Islet of Langerhans (tissue), 1 donor: ENCODE measurements at regions not wholly inside any gene's neighbourhood (a gene's known extent, or its start where the extent isn't known, plus 50 kb on each side); places are given as distances from the start of the nearest gene placed in this dataset.

Experiments used
- FAIRE-seq: peaks from one replicate; lab custom pipeline; 2011; peaks lifted over from hg19 to GRCh38; lab: Jason Lieb, UNC

DNA sequence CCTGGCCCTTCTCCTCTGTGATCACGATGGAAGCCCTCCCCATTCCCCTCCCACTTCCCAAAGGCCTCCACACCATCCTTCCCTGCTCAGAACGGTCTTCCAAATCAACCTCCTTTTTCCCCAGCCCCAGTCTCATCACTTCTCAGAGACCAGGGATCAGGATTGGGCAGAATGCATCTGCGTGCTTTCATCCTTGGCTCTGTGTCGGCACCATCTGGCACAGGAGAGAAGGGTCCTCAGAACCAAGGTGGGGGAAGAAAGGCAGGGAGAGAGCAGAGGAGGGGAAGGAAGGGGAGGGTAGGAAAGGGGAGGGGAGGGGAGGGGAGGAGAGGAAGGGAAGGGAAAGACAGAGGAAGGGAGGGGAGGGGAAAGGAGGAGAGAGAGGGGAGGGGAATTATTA, 52.4 kb upstream of the FICD start:
- FAIRE-seq = no peak

DNA sequence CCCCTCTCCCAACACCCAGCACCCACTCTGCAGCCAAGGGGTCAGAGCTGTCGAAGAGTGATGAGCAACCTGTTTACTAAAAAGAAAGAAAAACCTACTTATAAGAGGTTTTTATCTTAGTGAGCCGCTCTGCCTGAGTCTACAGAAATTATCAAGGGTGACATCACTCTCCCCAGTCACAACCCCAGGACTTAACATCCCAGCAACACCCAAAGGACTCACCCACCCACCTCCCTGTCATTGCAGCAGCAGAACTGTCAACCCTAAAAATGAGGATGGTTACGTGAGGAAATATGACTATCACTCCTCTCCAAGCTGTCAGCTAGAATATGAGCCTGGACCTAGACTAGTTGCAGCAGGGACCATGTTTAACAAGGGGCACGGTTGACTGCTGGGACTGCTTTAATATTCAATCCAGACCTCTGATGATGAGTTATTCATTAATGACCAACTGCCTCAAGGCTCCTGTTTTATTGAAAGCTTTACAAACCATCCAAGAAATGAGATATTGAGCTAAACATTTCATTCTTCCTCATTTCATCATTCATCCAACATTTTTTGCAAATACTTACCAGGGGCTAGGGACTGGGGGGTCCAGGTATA, 53.9 kb upstream of the FICD start:
- FAIRE-seq = no peak

DNA sequence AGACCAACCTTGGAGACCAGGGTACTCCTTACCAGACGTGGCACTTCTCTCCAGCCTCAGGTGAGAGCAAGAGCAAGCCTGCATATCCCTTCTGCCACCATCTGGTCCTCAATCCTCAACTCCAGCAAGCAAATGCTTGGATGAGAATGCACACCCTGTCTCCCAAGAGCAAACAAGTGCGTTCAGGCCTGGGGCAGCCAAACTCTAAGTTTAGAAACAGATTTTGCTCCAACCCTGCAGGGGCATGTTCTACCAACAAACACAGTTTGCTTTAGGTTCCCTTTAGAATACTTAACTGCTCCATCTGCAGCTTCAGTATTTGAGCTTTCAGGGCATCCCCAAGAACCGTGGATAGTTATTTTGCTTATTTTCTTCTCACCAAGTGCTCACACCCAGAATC, 55.9 kb upstream of the FICD start:
- no peak for FAIRE-seq

DNA sequence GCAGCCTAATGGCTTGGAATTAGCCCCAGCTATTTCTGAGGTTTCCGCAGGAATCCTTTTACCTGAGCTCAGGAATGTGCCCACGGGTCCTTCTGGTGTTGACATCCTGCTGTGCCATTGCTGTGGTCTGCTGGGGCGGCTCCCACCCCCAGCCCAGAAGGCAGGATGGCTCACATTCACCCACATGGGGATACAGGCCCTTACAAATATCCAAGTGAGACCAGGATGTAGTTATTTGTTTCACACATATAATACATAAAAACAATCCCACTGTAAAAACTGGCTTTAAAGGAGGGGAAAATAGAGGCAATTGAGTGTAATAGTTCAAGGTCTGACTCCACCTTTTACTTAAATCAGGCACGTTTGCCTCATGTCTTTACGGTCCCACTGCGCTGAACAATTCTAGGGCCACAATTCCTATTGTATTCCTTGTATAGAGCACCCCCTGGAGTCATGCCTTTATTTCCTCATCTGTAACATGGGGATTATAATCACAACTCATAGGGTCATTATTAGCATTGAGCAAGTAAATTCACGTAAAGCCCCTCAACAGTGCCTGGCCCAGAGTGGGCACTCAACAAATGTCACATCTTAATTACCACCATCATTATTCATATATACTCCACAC, 57.2 kb upstream of the FICD start:
- FAIRE-seq = no peak

DNA sequence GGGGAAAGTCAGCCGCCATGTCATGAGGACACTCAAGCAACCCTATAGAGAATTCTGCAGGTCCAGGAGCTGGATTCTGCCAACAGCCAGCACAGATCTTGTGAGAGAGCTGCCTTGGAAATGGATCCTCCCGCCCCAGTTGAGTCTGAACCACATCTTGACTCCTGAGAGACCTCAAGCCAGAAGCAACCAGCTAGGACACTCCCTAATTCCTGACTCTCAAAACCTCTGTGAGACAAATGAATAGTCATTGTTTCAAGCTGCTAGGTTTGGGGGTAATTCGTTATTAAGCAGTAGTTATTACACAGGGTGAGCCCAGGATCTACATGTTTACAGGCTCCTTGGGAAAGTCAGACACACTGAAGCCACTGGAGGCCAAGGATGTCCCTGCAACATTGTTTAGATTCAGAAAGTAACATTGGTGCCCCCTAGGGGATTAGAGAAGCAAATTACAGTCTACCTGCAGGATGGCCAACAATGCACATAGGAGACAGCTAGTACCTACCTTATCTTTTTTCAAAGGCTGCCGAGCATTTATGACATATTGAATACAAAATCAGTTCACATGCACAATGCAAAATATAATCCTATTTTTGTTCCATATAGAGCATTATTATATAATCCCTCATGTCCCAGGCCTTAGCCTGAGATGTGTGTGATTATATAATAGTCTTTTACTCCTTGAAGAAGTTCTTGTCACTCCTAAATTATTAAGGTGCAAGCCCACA, 57.9 kb upstream of the FICD start:
- FAIRE-seq = peak; percentile 93

DNA sequence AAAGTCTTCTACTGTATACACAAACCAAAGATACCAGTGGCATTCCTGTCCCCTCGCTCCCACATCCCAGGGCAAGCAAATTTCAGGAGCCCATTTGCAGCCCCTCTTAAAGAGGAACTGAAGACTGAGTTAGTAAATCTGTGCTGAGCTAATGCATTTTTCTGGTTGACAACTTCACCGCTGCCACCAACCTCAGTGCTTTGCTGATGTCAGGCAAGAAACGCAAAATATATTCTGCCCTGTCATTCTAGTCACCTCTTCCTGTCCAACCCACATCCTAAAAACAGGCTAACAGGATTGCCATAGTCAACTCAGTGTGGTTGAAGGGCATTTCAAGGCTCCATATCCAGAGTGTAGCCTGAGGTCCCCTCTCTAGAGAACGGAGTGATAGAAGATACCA, 59.4 kb upstream of the FICD start:
- no peak for FAIRE-seq

DNA sequence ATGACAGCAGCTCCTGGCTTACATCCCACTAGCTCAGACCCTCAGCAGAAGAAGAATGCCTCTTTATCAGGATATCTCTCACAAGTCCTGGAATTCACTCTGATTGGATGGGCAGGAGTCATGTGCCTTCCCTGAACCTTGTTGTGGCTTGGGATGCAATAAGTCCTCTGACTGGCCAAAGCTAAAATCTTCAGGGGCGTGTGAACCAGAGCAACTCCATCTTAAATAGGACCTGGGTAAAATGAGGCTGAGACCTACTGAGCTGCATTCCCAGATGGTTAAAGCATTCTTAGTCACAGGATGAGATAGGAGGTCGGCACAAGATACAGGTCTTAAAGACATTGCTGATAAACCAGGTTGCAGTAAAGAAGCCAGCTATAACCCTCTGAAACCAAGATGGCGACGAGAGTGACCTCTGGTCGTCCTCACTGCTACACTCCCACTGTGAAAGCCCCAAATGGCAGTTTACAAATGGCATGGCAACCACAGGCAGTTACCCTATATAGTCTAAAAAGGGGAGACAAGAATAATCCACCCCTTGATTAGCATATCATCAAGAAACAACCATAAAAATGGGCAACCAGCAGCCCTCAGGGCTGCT, 60.4 kb upstream of the FICD start:
- FAIRE-seq = no peak

DNA sequence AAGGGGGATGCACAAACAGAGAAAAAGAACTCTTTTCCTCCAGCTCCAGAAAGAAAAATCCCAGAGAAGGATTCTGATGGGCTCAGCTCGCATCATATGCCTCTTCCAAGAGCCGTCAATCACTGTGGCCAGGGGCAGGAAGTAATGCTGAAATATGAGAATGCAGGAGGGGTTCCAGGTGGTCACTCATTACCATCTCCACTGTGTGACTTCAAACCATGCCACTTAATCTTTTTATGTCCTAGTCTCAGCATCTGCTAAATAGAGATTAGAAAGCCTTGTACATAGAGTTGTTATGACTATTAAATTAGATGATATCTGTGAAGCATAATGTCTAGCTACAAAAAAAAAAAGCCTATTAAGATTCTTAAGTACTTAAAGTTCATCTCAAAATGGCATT, 65.6 kb upstream of the FICD start:
- no peak for FAIRE-seq

DNA sequence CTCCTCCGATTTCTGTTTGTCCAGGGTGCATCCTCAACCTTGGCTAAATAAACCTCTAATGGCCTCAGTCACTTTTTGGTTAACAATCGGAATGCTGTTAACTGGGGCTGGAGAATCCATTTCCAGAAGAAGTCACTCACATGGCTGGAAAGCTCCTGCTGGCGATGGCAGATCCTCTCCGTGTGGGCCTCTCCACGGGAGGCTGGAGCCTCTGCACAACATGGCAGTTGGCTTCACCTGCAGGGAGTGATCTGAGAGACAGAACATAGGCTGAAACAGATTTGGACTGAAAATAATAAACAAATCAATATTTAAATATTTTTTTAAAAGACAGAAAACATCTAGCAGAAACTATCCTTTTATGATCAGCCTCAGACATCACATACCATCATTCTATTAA, 66.8 kb upstream of the FICD start:
- FAIRE-seq = no peak

DNA sequence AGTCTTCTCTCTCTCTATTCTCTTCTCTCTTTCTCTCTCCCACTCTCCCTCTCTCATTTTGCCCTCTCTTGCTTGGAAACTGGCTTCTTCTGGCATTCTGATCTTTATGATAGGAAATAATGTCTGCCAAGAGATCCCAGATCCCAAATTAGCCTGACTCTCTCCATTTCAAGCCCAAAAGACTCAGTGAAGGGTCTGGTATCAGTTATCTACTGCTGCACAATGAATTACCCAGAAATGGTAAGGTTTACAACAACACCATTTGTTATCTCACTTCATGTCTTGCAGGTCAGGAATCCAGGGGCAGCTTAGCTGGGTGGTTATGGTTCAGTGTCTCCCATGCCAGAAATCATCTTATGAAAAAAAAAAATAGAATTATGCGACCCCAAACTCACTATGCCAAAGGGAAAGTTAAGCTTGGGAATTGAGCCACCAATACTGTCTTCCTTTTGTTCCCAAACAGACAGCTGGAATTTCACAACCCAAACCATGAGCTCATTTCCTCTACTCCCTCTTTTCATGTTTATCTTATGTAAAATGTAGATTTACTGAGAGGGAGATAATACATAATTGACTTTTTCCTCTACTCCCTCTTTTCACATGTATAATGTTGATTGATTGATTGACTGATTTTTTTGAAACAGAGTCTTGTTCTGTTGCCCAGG, 67.8 kb upstream of the FICD start:
- no peak for FAIRE-seq

DNA sequence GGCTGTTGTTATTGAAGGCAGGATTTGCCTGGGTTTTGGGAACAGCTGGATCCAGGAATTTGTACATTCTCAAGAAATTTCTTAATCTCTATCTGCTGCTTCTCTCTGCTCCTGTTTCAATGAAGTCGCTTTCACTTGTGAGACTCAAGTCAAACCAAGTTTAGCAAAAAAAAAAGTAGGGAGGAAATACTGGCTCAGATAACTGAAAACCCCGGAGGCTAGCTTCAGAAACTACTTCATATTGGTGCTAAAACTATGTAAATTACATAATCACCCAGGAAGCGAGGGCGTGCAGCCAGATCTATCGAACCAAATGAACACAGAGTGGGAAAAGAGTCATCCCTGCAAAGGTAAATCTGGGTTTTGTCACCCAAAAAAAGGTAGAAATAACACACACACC, 68.3 kb upstream of the FICD start:
- no peak for FAIRE-seq

DNA sequence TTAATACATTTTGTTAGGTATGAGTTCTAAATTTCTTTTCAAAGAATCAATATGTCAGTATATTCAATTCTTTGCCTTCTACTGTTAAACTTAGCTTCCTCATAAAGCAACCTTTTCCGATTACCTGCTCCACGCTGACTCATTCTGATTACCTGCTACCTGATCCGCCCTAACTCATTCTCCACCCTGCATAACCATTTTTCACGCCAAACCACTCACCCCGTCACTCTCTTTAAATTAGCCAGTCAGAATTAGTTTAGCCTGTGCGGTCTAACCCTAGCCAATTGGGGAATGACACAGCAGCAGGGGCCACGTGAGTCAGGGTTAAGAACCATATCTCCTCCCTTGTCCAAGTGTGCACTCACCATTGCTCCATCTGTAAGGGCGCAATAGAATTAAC, 72.2 kb upstream of the FICD start:
- no peak for FAIRE-seq

DNA sequence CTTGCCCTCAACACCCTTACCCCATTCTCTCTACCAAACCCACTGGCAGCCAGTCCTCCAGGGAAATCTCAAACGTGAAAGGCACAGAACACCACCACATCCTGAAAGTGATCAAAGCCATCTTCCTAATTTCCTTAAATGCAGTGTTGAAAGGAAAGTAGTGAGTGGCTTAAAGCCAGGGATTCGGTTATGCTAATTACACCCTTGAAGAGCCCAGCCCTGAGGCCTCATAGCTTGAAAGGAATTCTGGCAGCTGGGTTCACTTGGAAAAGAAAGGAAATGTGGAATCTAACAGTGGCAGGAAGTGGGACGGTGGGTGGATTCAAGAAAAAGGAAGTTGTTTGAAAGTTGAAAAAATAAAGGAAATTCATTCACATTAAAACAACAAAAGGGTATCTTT, 73.0 kb upstream of the FICD start:
- no peak for FAIRE-seq

DNA sequence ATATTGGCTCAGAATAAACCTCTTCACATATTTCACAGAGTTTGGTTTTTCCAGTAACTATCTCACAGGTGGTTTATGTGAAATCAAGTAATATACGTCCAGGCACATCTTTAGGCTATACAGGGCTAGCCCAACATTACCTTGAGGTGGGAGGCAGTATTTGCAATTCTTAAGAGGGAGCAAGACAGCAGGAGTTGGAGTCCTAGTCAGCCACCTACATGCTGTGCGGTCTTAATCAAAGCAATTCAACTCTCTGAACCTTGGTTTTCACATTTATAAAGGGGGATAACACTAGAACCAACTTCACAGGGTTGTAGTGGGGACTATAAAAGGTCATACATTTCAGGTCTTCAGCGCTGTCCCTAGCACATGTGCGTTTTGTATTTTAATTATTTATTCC, 73.5 kb upstream of the FICD start:
- FAIRE-seq = no peak

DNA sequence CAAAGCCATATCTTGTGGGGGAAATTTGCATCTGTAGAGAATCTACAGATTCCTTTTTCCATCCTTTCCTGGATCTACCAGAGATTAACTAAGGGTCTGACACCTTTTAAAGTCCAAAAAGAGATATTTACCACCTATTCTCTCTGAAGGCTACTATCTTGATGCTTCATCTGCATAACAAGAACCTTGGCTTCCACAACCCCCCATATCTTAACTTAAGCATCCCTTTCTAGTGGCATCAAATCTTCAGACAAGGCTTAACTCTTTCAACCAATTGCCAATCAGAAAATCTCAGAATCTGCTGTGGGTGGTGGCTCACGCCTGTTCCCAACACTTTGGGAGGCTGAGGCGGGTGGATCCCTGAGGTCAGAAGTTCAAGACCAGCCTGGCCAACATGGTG, 74.3 kb upstream of the FICD start:
- no peak for FAIRE-seq

DNA sequence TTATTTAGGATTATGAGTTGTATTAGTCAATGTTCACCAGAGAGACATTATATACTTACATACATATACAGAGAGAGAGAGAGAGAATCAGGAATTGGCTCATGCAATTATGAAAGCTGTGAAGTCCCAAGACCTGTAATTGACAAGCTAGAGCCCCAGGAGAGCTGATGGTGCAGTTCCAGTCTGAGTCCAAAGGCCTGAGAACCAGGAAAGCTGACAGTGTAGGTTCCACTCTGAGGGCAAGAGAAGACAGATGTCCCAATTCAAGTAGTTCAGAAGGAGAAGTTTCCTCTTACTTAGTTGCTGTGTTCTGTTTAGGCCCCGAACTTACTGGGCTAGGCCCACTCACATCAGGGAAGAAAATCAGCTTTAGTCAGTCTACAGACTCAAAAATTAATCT, 76.4 kb upstream of the FICD start:
- no peak for FAIRE-seq

DNA sequence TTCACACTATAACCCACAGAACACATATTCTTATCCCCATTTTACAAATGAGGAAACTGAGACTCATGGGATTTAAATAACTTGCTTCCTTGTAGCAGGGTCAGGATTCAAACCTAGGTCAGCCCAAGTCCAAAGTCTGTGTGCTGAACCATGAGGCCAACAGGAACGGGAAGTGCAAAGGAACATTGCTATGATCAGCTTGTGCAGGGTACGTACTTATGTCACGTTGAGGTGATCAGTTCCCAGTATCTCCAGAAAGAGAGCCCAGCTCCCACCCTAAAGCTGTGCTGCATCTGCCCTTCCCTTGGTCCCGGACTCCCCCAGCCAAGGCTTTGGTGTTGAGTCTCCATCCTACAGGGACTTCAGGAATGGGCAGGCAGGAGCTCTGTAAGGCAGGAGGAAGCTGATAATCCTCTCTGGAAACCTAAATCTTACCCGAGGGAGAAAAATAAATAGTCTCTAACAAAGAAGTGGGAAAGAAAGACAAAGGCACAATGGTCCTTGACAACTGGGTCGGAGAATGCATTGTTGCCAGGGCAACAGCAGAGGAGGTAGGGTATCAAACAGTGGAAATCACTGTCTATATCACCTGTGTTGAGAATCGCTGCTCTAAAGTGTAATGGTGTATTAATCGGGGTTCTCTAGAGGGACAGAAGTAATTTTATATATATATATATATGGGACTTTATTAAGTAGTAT, 82.5 kb upstream of the FICD start:
- no peak for FAIRE-seq

DNA sequence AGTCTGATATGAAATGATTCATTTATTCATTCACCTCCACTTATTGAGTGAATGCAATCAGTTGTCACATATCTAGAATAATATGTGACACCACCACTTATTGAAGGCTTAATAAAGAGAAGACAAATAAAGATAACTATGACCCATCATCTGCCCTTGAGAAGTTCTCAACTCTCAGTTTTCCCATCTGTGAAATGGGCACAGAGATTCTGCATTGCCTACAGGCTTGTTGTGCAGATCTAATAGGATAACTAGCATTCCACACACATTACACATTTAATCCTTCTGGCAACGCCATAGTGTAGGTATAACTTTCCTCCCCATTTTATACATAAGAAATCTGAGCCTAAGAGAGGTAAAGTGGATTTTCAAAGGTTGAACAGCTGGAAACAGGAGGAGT, 84.2 kb upstream of the FICD start:
- no peak for FAIRE-seq

DNA sequence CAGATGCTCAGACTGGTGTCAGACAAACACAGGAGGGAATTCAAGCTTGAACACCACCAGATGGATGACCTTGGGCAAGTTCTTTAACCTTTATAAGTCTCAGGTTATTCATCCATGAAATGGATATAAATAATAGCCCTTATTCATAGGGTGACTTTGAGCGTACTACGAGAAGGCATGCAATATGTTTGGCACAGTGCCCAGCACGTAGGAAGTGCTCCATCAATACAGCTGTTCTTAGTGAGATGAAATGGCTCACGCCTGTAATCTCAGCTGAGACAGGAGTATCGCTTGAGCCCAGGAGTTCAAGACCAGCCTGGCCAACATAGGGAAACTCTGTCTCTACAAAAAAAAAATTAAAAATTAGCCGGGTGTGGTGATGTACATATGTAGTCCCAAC, 84.8 kb upstream of the FICD start:
- no peak for FAIRE-seq

DNA sequence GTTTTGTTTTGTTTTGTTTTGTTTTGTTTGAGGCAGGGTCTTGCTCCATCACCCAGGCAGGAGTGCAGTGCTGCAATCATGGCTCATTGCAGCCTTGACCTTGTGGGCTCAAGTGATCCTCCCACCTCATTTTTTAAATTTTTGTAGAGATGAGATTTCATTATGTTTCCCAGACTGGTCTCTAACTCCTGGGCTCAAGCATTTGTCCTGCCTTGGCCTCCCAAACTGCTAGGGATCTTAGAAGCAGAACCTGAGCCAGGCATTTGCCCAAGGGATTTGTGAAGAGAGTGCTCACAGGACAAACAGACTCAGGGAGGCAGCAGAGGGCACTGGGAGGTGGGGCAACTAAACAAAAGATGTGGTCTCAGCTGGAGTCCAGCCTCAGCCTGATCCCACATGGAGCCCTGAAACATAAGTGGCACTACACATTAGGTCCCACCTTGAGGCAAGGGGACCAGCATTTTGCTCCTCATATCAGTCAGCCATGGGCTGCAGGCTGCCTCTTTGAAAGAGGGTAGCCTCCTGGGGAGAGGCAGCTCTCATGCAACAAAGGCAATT, 86.2 kb upstream of the CMKLR1 start:
- no peak for FAIRE-seq

DNA sequence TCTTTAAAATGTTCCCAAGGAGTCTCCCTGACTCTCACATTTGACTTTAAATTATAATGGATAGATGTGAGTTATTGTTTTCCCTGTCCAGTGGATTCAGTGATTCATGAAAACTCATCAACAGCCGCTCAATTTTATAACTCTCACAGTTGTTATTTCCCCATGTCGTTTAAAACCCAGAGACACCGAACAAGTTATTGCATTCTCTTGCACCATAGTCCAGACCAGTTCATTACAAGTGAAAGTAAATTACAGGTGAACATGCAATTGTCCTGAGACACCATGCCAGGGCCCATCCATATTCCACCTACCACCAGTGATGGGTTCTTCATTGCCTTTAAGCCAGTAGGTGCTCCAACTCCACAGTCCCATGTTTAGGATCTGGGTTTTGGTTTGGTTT, 85.7 kb upstream of the CMKLR1 start:
- FAIRE-seq = no peak

DNA sequence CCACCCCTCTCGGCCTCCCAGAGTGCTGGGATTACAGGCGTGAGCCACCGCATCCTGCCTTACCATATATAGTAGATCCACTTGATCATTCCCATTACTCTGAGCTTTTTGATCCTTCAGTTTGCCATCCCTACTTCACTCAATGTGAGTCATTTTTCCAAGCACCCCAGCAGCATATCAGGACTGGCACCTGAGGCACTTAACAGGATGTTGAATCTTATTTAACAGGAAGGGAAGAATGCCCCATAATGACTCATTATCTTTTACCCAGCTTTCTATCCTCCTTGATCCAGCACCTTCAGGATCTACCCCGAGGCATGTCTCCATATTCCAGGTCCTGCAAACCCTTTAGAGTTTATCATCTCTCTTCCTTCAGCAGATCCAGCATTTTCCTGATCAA, 84.9 kb upstream of the CMKLR1 start:
- no peak for FAIRE-seq
